SK-N-SH (cell line): ENCODE measurements at regions not wholly inside any gene's neighbourhood (a gene's known extent, or its start where the extent isn't known, plus 50 kb on each side); places are given as distances from the start of the nearest gene placed in this dataset.

Experiments used
- CTCF ChIA-PET: fragments of 300-600, 350-600 bp; formaldehyde crosslinking; extraction: SDS; loops from one replicate; lab custom pipeline; 2021; lab: Yijun Ruan, JAX
- POLR2A ChIA-PET: fragments of 350-600 bp; sonication (Branson Sonifier 250); formaldehyde crosslinking; extraction: SDS; loops from one replicate; lab custom pipeline; 2020; ENCODE audit warnings: antibody characterized with exemption, inconsistent platforms; lab: Yijun Ruan, JAX
- DNase-seq: peaks from one replicate; pipeline ENCODE4 v3.0.0; 2012
- H2AFZ ChIP-seq: fragments of 200-600 bp; sonication (generic); 2 replicates; pipeline ENCODE4 v1.8.1; 2016; ENCODE audit warnings: antibody characterized with exemption, mild to moderate bottlenecking, low read depth
- H3F3A ChIP-seq: fragments of 200-600 bp; sonication (generic); replicated peaks from 2 replicates; pipeline ENCODE3; 2016; ENCODE audit warnings: antibody characterized with exemption, mild to moderate bottlenecking; ENCODE audit not compliant: insufficient read depth
- H3K27ac ChIP-seq, 2 experiments: fragments of 200-500 bp in 1 of 2; fragments of 200-600 bp in 1 of 2; sonication (Bioruptor generic) in 1 of 2; sonication (generic), shearing (Covaris generic) in 1 of 2; 2 replicates each; pipeline versions ENCODE4 v1.5.1 to v1.6.1; 2014 to 2016; ENCODE audit warnings: low read depth in 2 of 2, inconsistent platforms in 1 of 2, low read length in 1 of 2, mild to moderate bottlenecking in 1 of 2, mixed read lengths in 1 of 2
- H3K27me3 ChIP-seq: fragments of 200-600 bp; sonication (generic), shearing (Covaris generic); 2 replicates; pipeline ENCODE4 v1.6.1; 2016; ENCODE audit warnings: mixed run types; ENCODE audit not compliant: insufficient read depth
- H3K36me3 ChIP-seq, 2 experiments: fragments of 200-500 bp in 1 of 2; fragments of 200-600 bp in 1 of 2; sonication (Bioruptor generic) in 1 of 2; sonication (generic) in 1 of 2; replicated peaks in 1 of 2; 2 replicates each; pipeline versions ENCODE3 to v1.5.1; 2014 to 2016; ENCODE audit warnings: low read length in 1 of 2, mild to moderate bottlenecking in 1 of 2; ENCODE audit not compliant: insufficient read depth in 2 of 2, control insufficient read depth in 1 of 2
- H3K4me1 ChIP-seq, 2 experiments: fragments of 200-500 bp in 1 of 2; fragments of 200-600 bp in 1 of 2; sonication (Bioruptor generic) in 1 of 2; sonication (generic), shearing (Covaris generic) in 1 of 2; 2 replicates each; pipeline versions ENCODE4 v1.5.1 to v1.6.1; 2014 to 2016; ENCODE audit warnings: low read depth in 1 of 2, low read length in 1 of 2, mixed run types in 1 of 2; ENCODE audit not compliant: insufficient read depth in 2 of 2, control insufficient read depth in 1 of 2
- H3K4me2 ChIP-seq: fragments of 200-600 bp; sonication (generic), shearing (Covaris generic); 2 replicates; pipeline ENCODE4 v1.6.1; 2017; ENCODE audit warnings: mixed run types
- H3K4me3 ChIP-seq, 2 experiments: fragments of 200-500 bp in 1 of 2; fragments of 200-600 bp in 1 of 2; sonication (Bioruptor generic) in 1 of 2; sonication (generic), shearing (Covaris generic) in 1 of 2; 2 replicates each; pipeline versions ENCODE4 v1.5.1 to v1.8.1; 2014 to 2016; ENCODE audit warnings: low read depth in 2 of 2, inconsistent platforms in 1 of 2, low read length in 1 of 2, mild to moderate bottlenecking in 1 of 2, mixed read lengths in 1 of 2, moderate library complexity in 1 of 2
- H3K79me2 ChIP-seq: fragments of 200-600 bp; sonication (generic); 2 replicates; pipeline ENCODE4 v1.8.1; 2017; ENCODE audit warnings: mild to moderate bottlenecking; ENCODE audit not compliant: insufficient read depth
- H3K9ac ChIP-seq: fragments of 200-600 bp; sonication (generic); 2 replicates; pipeline ENCODE4 v1.6.1; 2017; ENCODE audit warnings: mixed run types
- H3K9me2 ChIP-seq: fragments of 200-600 bp; sonication (generic); 2 replicates; pipeline ENCODE4 v1.6.1; 2017; ENCODE audit warnings: mixed run types
- H3K9me3 ChIP-seq: fragments of 200-600 bp; sonication (generic); 2 replicates; pipeline ENCODE4 v1.6.1; 2017; ENCODE audit warnings: mixed run types, mild to moderate bottlenecking, moderate library complexity
- H4K20me1 ChIP-seq: fragments of 200-600 bp; sonication (generic); 2 replicates; pipeline ENCODE4 v1.6.1; 2017; ENCODE audit warnings: mild to moderate bottlenecking, mixed run types; ENCODE audit not compliant: insufficient read depth
- FOXM1 ChIP-seq: IDR thresholded peaks from 2 replicates; pipeline ENCODE4 v1.4.0; 2012; ENCODE audit warnings: low read depth, mild to moderate bottlenecking
- GATA2 ChIP-seq: sonication (generic); formaldehyde crosslinking; IDR thresholded peaks from 2 replicates; pipeline ENCODE4 v1.5.0; 2020; ENCODE audit warnings: mild to moderate bottlenecking, missing genetic modification reagents
- MAX ChIP-seq: IDR thresholded peaks from 2 replicates; pipeline ENCODE4 v1.4.0; 2012; ENCODE audit warnings: low read depth
- NFIC ChIP-seq: IDR thresholded peaks from 2 replicates; pipeline ENCODE4 v1.4.0; 2012; ENCODE audit warnings: borderline replicate concordance
- RAD21 ChIP-seq: IDR thresholded peaks from 2 replicates; pipeline ENCODE4 v1.6.1; 2012; ENCODE audit warnings: mild to moderate bottlenecking, low read length
- RXRA ChIP-seq: IDR thresholded peaks from 2 replicates; pipeline ENCODE4 v1.4.0; 2012; ENCODE audit warnings: low read depth, mild to moderate bottlenecking, borderline replicate concordance
- SMC3 ChIP-seq: IDR thresholded peaks from 2 replicates; pipeline ENCODE4 v1.6.1; 2012; ENCODE audit warnings: low read depth, low read length, improper control_type of control experiment
- TAF1 ChIP-seq: IDR thresholded peaks from 2 replicates; pipeline ENCODE4 v1.6.1; 2012; ENCODE audit warnings: low read depth, mild to moderate bottlenecking, low read length, moderate library complexity, borderline replicate concordance
- USF1 ChIP-seq: IDR thresholded peaks from 2 replicates; pipeline ENCODE4 v1.4.0; 2012; ENCODE audit warnings: low read depth, borderline replicate concordance
- WGBS: methylation state at CpG from one replicate; pipeline ENCODE4 v1.1.6; 2017; ENCODE audit warnings: low lambda C conversion rate; 5-methylcytosine and 5-hydroxymethylcytosine counted together
- TF ChIP-seq, protein P1 (sequence below): fragments of 150-350 bp; IDR thresholded peaks from 2 replicates; pipeline ENCODE4 v1.6.1; 2017; ENCODE audit warnings: antibody characterized with exemption, low read length, low read depth, borderline replicate concordance
- TF ChIP-seq, protein P2 (sequence below): fragments of 200-600 bp; sonication (generic); IDR thresholded peaks from 2 replicates; pipeline ENCODE4 v1.6.1; 2017; ENCODE audit warnings: antibody characterized with exemption, mild to moderate bottlenecking, moderate library complexity
- TF ChIP-seq, protein P3 (sequence below): IDR thresholded peaks from 2 replicates; pipeline ENCODE4 v1.6.1; 2012; ENCODE audit warnings: mild to moderate bottlenecking, low read depth, low read length, moderate library complexity
- TF ChIP-seq, protein P4 (sequence below): IDR thresholded peaks from 2 replicates; pipeline ENCODE4; 2012

DNA sequence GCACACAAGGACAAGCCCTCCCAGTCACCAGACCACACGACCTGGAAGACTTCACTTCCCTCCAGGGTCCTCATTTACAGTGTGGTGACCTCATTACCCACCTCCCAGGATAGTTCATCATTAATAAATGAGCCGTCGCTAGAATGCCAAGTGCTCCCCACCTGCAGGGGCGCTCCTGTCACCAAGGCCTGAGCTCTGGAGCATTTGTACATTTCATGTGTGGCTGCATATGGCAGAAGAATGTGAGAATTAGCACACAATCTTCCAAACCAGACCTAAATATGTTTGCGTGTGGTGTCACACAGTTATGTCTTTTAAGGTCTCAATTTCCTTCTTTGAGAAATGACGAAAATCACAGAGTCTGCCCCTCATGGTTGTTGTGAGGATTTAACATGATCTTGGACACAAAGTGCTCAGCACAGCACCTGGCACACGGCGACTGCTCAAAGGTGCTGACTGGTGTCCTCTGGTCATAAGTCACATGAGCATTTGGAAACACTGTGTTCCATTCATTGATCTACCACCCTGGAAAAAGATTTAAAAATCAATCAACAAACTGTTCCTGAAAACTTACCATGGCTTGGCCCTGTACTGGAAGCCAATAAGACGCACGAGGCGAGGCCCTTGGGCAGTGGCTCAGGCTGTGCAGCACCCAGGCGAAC, 150.6 kb upstream of the SPACA7 start:
- no peak for TF ChIP-seq MAX
- TF ChIP-seq USF1 = no peak
- no peak for TF ChIP-seq RAD21
- TF ChIP-seq GATA2 (CRISPR knock-in tag) = no peak
- TF ChIP-seq RXRA = no peak
- TF ChIP-seq TAF1 = no peak
- TF ChIP-seq, protein P1, sequence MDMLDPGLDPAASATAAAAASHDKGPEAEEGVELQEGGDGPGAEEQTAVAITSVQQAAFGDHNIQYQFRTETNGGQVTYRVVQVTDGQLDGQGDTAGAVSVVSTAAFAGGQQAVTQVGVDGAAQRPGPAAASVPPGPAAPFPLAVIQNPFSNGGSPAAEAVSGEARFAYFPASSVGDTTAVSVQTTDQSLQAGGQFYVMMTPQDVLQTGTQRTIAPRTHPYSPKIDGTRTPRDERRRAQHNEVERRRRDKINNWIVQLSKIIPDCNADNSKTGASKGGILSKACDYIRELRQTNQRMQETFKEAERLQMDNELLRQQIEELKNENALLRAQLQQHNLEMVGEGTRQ = no peak
- no peak for TF ChIP-seq SMC3
- no peak for TF ChIP-seq NFIC
- TF ChIP-seq, protein P2, sequence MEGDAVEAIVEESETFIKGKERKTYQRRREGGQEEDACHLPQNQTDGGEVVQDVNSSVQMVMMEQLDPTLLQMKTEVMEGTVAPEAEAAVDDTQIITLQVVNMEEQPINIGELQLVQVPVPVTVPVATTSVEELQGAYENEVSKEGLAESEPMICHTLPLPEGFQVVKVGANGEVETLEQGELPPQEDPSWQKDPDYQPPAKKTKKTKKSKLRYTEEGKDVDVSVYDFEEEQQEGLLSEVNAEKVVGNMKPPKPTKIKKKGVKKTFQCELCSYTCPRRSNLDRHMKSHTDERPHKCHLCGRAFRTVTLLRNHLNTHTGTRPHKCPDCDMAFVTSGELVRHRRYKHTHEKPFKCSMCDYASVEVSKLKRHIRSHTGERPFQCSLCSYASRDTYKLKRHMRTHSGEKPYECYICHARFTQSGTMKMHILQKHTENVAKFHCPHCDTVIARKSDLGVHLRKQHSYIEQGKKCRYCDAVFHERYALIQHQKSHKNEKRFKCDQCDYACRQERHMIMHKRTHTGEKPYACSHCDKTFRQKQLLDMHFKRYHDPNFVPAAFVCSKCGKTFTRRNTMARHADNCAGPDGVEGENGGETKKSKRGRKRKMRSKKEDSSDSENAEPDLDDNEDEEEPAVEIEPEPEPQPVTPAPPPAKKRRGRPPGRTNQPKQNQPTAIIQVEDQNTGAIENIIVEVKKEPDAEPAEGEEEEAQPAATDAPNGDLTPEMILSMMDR = no peak
- TF ChIP-seq, protein P3, sequence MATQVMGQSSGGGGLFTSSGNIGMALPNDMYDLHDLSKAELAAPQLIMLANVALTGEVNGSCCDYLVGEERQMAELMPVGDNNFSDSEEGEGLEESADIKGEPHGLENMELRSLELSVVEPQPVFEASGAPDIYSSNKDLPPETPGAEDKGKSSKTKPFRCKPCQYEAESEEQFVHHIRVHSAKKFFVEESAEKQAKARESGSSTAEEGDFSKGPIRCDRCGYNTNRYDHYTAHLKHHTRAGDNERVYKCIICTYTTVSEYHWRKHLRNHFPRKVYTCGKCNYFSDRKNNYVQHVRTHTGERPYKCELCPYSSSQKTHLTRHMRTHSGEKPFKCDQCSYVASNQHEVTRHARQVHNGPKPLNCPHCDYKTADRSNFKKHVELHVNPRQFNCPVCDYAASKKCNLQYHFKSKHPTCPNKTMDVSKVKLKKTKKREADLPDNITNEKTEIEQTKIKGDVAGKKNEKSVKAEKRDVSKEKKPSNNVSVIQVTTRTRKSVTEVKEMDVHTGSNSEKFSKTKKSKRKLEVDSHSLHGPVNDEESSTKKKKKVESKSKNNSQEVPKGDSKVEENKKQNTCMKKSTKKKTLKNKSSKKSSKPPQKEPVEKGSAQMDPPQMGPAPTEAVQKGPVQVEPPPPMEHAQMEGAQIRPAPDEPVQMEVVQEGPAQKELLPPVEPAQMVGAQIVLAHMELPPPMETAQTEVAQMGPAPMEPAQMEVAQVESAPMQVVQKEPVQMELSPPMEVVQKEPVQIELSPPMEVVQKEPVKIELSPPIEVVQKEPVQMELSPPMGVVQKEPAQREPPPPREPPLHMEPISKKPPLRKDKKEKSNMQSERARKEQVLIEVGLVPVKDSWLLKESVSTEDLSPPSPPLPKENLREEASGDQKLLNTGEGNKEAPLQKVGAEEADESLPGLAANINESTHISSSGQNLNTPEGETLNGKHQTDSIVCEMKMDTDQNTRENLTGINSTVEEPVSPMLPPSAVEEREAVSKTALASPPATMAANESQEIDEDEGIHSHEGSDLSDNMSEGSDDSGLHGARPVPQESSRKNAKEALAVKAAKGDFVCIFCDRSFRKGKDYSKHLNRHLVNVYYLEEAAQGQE = no peak
- TF ChIP-seq FOXM1 = no peak
- TF ChIP-seq, protein P4, sequence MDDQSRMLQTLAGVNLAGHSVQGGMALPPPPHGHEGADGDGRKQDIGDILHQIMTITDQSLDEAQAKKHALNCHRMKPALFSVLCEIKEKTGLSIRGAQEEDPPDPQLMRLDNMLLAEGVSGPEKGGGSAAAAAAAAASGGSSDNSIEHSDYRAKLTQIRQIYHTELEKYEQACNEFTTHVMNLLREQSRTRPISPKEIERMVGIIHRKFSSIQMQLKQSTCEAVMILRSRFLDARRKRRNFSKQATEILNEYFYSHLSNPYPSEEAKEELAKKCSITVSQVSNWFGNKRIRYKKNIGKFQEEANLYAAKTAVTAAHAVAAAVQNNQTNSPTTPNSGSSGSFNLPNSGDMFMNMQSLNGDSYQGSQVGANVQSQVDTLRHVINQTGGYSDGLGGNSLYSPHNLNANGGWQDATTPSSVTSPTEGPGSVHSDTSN = no peak
- TF ChIP-seq, all 33 proteins: peak for 0
- Histone ChIP-seq H2AFZ (no peak overlapping the region), H4K20me1 (no peaks in the 10 kb centered on the region), H3K9me2 (no peaks in the 10 kb centered on the region), H3K79me2 (no peaks in the 10 kb centered on the region), H3F3A (no peaks in the 10 kb centered on the region), H3K27ac (no peak overlapping the region), H3K4me2 (no peak overlapping the region), H3K36me3 (no peaks in the 10 kb centered on the region), H3K4me1 (no peaks in the 10 kb centered on the region), H3K27me3 (peaks cover 29% of the 10 kb centered on the region; the same call in 1 of the 2 replicates), H3K9ac (no peak overlapping the region), H3K9me3 (no peaks in the 10 kb centered on the region), H3K4me3 (no peak overlapping the region)
- DNase-seq = no peak
- WGBS = 18% methylated on average over 12 of the region's 12 CpGs
- ChIA-PET POLR2A (no interaction called here), CTCF (no interaction called here)
